ENCODE measurements at regions not wholly inside any gene's neighbourhood (a gene's known extent, or its start where the extent isn't known, plus 50 kb on each side); places are given as distances from the start of the nearest gene placed in this dataset.

GRCh38 chr17:54537656-54538055 is 363.0 kb upstream of the TOM1L1 start:
- H2BK5ac ChIP-seq (ENCODE audit: low read depth, low read length, poor library complexity, severe bottlenecking), result no peak overlapping the region
- no TSS peak for BruUV-seq (replicated peaks)
- H3K27ac ChIP-seq (ENCODE audit: insufficient read depth, low read length), result no peak overlapping the region
- no peak overlapping the region for H2AK5ac ChIP-seq (ENCODE audit: low read depth, low read length)
- no peak overlapping the region for H4K8ac ChIP-seq (ENCODE audit: low read depth in 2 of 2, low read length in 2 of 2)
- dilution Hi-C loops (cut with HindIII; ENCODE audit: low sequenced_read_pairs, unreplicated experiment) (no loop called here), in situ Hi-C loops (cut with MboI; ENCODE audit: low sequenced_read_pairs) (no loop called here), intact Hi-C loops (cut with micrococcal nuclease) (no loop called here)
- H3K4me3 ChIP-seq (ENCODE audit: insufficient read depth, low read depth, low read length), result no peak overlapping the region
- no peak for TF ChIP-seq MAFK (IDR thresholded peaks at IDR 0.05; ENCODE audit: low read depth, low read length)
- TF ChIP-seq POLR2A (IDR thresholded peaks at IDR 0.05; ENCODE audit: low read depth, low read length), result no peak
- TF ChIP-seq CHD1 (IDR thresholded peaks at IDR 0.05; ENCODE audit: low read depth, low read length), result no peak
- H2AFZ ChIP-seq (replicated peaks; ENCODE audit: low read length, poor library complexity), result no peak overlapping the region
- no peak overlapping the region for H3K14ac ChIP-seq (replicated peaks; ENCODE audit: low read depth, low read length)
- H3K23ac ChIP-seq (ENCODE audit: low read depth, low read length), result no peak overlapping the region
- POLR2A ChIA-PET (ENCODE audit: unreplicated experiment), result no interaction called here
- no peak overlapping the region for H3K9ac ChIP-seq (ENCODE audit: low read depth, low read length)
- H3K4ac ChIP-seq (ENCODE audit: low read depth, low read length), result no peak overlapping the region
- H4K91ac ChIP-seq (ENCODE audit: insufficient read depth, low read depth, low read length), result no peak overlapping the region
- WGBS, 2 experiments (ENCODE audit: extremely low coverage in 2 of 2, insufficient read length in 1 of 2), result no CpG with 5 or more reads among the region's 3 CpGs
- CTCF ChIA-PET, result no interaction called here
- H3K9me1 ChIP-seq (ENCODE audit: insufficient read depth, low read length), result no peaks in the 10 kb centered on the region
- H2BK15ac ChIP-seq (ENCODE audit: low read depth, low read length), result no peak overlapping the region
- ATAC-seq (ENCODE audit: low read depth) (no peak), DNase-seq (no peak)
- H2BK20ac ChIP-seq (ENCODE audit: low read depth, low read length), result no peak overlapping the region
- no peaks in the 10 kb centered on the region for H4K20me1 ChIP-seq (ENCODE audit: insufficient read depth, low read length)
- H4K5ac ChIP-seq (ENCODE audit: low read depth, low read length), result no peak overlapping the region
- no peak overlapping the region for H3K4me2 ChIP-seq (ENCODE audit: low read depth, low read length)
- H3K27me3 ChIP-seq (ENCODE audit: control insufficient read depth, insufficient read depth, low read length), result no peaks in the 10 kb centered on the region
- no peaks in the 10 kb centered on the region for H3K4me1 ChIP-seq (ENCODE audit: control insufficient read depth, insufficient read depth, low read length)
- peaks cover 19% of the 10 kb centered on the region for H3K9me3 ChIP-seq (ENCODE audit: control insufficient read depth, insufficient read depth, low read length)
- no peak overlapping the region for H2AK9ac ChIP-seq (replicated peaks; ENCODE audit: low read depth, low read length, poor library complexity)
- no peaks in the 10 kb centered on the region for H3K36me3 ChIP-seq (ENCODE audit: control insufficient read depth, insufficient read depth, low read length)
- no peaks in the 10 kb centered on the region for H3K79me1 ChIP-seq (ENCODE audit: low read depth in 1 of 2, low read length in 2 of 2)
- no peak overlapping the region for H2BK120ac ChIP-seq (ENCODE audit: low read depth, low read length)
- H3K18ac ChIP-seq (ENCODE audit: low read depth, low read length), result no peak overlapping the region
- H3K56ac ChIP-seq (ENCODE audit: extremely low read depth, insufficient read depth, low read length), result no peak overlapping the region

All from IMR-90 (cell line).